LHCN-M2 (cell line): ENCODE measurements at regions not wholly inside any gene's neighbourhood (a gene's known extent, or its start where the extent isn't known, plus 50 kb on each side); places are given as distances from the start of the nearest gene placed in this dataset.
"Not testable (repeated sequence)": the region's sequence is repeated elsewhere in the genome, so short reads cannot be mapped to it uniquely, and the experiment has no call there.

Experiments
- DNase-seq: peaks from one replicate; pipeline ENCODE4 v3.0.0-alpha.2; 2012; ENCODE audit warnings: low read depth

DNA sequence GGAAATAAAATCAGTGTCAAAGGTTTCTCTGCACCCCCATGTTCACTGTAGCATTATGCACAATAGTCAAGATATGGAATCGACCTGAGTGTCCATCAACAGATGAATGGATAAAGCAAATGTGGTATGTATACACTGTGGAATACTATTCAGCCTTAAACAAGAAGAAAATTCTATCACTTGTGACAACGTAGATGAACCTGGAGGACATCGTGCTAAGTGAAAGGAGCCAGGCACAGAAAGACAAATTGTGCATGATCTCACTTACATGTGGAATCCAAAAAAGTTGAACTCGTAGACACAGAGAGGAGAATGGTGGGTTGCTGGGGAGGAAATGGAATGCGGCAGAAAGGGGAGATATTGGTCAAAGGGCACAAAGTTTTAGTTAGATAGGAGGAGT is 136.3 kb upstream of the ESR1 start:
- DNase-seq, result no peak

DNA sequence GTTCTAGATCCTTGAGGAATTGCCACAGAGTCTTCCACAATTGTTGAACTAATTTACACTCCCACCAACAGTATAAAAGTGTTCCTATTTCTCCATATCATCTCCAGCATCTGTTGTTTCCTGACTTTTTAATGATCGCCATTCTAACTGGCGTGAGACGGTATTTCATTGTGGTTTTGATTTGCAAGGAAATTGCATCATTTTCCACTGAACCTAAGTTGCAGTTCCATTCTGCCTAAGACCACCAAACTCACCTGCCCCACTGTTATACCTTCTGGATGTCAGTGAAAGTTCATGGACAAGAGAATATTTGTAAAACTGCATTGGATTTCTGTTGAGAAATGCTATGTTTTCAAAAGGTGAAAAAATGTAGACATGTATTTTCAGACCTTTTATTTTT is 132.9 kb upstream of the ESR1 start:
- DNase-seq, result no peak

DNA sequence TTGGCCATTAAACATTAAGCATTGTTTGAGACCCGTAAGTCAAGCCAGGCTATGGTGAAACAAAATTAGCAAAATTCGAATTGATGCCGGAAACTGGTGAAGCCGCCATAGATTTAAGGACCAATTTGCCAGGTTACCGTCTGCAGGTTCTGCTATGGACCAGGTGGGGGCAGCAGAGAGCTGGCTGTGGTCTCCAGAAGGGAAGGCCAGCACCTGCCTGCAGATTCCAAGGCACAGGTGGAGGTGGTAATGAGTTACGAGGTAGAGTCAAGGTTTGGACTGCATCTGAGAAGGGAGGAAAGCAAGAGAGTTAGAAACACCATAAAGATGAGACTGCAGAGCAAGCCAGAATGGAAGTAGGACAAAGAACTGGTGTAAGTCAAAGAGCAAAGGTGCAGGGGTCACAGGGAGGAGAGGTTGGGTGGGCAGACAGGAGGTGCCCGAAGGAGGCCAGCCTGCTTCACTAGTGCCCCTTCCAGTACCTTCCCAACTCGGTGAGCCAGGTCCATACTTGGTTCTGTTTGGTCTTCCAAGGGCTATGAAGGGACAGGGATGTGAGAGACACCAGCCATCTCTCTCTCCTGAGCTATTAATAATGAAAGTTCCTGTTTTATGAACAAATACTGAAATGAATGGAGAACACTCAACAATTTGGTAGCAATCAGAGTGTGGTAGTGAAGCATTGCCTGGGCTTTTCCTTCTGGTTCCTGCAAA is 131.6 kb upstream of the ESR1 start:
- DNase-seq, result peak; percentile 12

- no peak for DNase-seq
These were observed 131.0 kb upstream of the ESR1 start for GRCh38 chr6:151676460-151676945.

DNA sequence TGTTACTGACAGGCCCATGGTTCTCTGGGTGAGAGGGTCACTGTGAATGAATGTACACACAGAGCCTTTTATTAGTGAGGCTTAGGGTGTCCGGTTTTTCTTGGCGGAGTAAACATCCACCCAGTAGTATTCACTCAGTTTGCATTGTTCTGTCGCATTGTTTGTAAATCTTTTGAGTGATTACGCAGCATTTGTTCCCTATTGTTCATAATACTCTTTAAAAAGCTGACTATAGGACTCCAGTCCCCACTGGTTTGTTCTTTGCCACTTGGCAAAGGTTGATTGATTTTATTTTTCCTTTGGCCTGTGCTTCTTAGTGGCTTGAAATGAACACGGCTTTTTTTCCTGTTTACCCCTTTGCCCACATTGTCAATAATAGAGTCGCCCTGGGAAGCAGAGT is 130.1 kb upstream of the ESR1 start:
- DNase-seq, result no peak

- peak; percentile 62 for DNase-seq
These were observed 128.4 kb upstream of the ESR1 start for GRCh38 chr6:151679081-151679480.

DNA sequence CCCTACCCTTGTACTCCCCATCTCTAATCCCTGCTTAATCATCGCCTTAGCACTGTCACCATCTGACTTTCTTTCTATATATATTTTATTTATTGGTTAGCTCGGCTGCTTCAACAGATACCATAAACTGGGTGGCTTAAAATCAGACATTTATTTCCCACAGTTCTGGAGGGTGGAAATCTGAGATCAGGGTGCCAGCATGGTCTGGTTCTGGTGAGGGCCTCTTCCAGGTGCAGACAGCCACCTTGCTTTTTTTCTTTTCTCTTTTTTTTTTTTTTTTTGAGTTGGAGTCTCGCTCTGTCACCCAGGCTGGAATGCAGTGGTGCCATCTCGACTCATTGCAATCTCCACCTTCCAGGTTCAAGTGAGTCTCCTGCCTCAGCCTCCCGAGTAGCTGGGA is 127.5 kb upstream of the ESR1 start:
- no peak for DNase-seq

DNA sequence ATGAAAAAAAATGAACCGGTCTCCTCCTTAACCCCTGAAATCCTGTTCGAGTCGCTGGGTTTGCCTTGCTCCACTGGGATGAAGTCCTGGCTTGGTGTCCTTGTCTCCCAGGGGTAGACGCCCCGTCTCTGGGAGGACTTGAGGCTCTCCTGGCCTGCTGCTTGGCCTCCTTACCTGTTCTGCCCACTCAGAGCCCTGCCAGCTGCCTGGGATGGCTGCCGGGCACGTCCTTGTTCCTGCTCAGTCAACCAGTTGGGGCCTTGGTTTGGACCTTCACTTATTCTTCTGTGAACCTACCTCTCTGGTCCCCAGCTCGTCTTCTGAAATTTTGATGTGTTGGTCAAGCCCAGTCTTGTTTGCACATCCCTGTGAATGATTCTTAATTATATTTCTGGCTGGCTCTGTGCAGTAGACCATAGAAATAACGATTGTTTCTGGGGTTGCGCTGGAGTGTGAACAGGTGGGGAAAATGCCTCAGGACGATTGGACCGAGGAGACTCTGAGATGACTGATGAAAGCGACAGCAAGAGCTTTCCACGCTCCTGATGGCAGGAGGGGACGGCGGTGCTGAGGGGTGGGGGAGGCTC is 126.5 kb upstream of the ESR1 start:
- DNase-seq, result no peak

- DNase-seq, result peak; percentile 8
These were observed 125.9 kb upstream of the ESR1 start for GRCh38 chr6:151681433-151682059.

- no peak for DNase-seq
These were observed 125.2 kb upstream of the ESR1 start for GRCh38 chr6:151682251-151682650.

DNA sequence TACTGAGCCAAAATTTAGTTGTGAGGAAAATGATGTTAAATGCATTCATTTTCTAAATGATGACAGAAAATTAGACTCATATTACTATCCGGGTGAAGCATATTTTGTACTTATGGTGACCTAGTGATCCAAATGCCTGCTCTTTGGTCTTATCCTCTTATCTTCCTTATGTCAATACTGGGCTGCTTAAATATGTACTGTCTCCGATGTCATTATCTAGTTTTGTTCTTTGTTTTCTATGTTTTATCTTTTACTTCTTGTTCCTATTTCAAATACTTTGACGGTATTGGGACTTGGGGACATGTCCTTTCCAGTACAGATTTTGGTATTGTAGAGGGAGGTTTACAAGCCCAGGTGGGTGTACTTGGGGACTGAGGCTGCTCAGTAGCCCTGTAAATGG is 124.6 kb upstream of the ESR1 start:
- no peak for DNase-seq

- DNase-seq, result no peak
These were observed 124.1 kb upstream of the ESR1 start for GRCh38 chr6:151683381-151683780.

GRCh38 chr6:151689499-151690201 is 117.8 kb upstream of the ESR1 start:
- DNase-seq, result peak; percentile 3

- DNase-seq, result peak; percentile 60
These were observed 117.2 kb upstream of the ESR1 start for GRCh38 chr6:151690303-151690702.

DNA sequence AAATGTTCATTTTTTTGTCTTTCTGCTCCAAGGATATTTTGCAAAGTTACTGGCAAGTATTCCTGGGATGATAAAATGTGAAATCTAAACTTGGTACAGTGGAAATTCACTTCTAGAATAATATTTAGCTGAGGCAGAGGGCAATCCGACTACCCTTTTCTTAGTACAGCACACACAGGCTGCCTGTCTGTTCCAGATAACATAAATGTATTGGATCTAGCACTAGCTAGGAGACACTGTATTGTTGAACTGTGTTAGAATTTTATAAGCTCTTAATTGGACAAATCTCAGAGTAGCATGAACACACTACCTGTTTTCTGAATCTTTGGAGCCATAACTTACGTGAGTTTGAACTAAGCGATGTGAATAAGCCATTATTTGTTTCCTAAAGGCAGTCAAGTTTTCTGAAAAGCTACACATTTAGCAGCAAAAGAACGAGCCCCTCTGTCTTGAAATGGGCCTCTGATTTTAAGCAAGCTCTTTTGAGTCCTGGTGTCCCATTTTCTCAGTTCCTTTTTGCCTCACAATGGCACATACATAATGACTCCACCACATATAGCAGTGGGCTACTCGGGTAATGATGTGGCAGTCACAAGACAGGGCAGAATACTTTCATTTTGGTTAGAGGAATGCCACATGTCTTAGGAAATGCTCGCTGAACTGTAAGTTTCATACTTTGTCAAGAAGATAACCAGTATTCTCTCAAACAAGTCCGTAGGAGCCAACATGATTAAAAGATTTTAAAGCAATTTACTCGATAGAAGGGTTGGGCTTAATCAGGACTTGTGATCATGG is 116.5 kb upstream of the ESR1 start:
- peak; percentile 62 for DNase-seq

- DNase-seq, result peak; percentile 27
These were observed 115.3 kb upstream of the ESR1 start for GRCh38 chr6:151692216-151692615.

- no peak for DNase-seq
These were observed 114.1 kb upstream of the ESR1 start for GRCh38 chr6:151693366-151693765.

- no peak for DNase-seq
These were observed 112.3 kb upstream of the ESR1 start for GRCh38 chr6:151695156-151695555.

- not testable (repeated sequence) for DNase-seq
These were observed 111.2 kb upstream of the ESR1 start for GRCh38 chr6:151696302-151696701.

- no peak for DNase-seq
These were observed 108.4 kb upstream of the ESR1 start for GRCh38 chr6:151698931-151699700.

- no peak for DNase-seq
These were observed 107.8 kb upstream of the ESR1 start for GRCh38 chr6:151699719-151700118.
